ENCODE measurements at regions not wholly inside any gene's neighbourhood (a gene's known extent, or its start where the extent isn't known, plus 50 kb on each side); places are given as distances from the start of the nearest gene placed in this dataset.
"Not testable (repeated sequence)": the region's sequence is repeated elsewhere in the genome, so short reads cannot be mapped to it uniquely, and the experiment has no call there.

- Histone ChIP-seq H3K4me3 (no peak overlapping the region), H3K9me3 (peaks cover 0 to 4% (median under 1%) of the 10 kb centered on the region in 4 donors), H3K4me1 (no peaks in the 10 kb centered on the region), H3K27me3 (no peaks in the 10 kb centered on the region), H3K27ac (replicated peaks in 1 of 4) (no peak overlapping the region), H3K36me3 (no peaks in the 10 kb centered on the region)
- DNase-seq (ENCODE audit: extremely low spot score) = no peak
- TF ChIP-seq POLR2AphosphoS5 (IDR thresholded peaks at IDR 0.05) (no peak), POLR2A (IDR thresholded peaks at IDR 0.05; ENCODE audit: low read depth) (no peak), EP300 (IDR thresholded peaks at IDR 0.05) (no peak), CTCF (IDR thresholded peaks at IDR 0.05) (no peak)
- WGBS = no CpG with 5 or more reads among the region's 3 CpGs
- intact Hi-C loops (cut with DNase I) = no loop called here
These were observed 282.8 kb upstream of the PROX1 start for GRCh38 chr1:213704941-213705340.

- intact Hi-C loops (cut with DNase I); H3K4me3 ChIP-seq; H3K36me3 ChIP-seq; H3K4me1 ChIP-seq; H3K9me3 ChIP-seq; H3K27ac ChIP-seq (replicated peaks in 1 of 4); H3K27me3 ChIP-seq: not testable (repeated sequence)
- 96% methylated on average over 6 of the region's 7 CpGs for WGBS
- DNase-seq (ENCODE audit: extremely low spot score) = peak; percentile 86
These were observed 275.8 kb upstream of the PROX1 start for GRCh38 chr1:213711833-213712490.

GRCh38 chr1:213714645-213715044 lies 273.1 kb upstream of the PROX1 start:
- no peak overlapping the region for H3K27ac ChIP-seq (replicated peaks in 1 of 4)
- TF ChIP-seq CTCF (IDR thresholded peaks at IDR 0.05) = no peak
- no peak for TF ChIP-seq EP300 (IDR thresholded peaks at IDR 0.05)
- no peak for TF ChIP-seq POLR2A (IDR thresholded peaks at IDR 0.05; ENCODE audit: low read depth)
- TF ChIP-seq POLR2AphosphoS5 (IDR thresholded peaks at IDR 0.05) = no peak
- H3K4me1 ChIP-seq = no peaks in the 10 kb centered on the region
- no peak for DNase-seq (ENCODE audit: extremely low spot score)
- H3K36me3 ChIP-seq = no peaks in the 10 kb centered on the region
- H3K4me3 ChIP-seq = no peak overlapping the region
- 54% methylated on average over 4 of the region's 4 CpGs for WGBS
- H3K27me3 ChIP-seq = peaks cover 0 to 6% (median 0%) of the 10 kb centered on the region in 4 donors
- H3K9me3 ChIP-seq = peaks cover 0 to 7% (median 3%) of the 10 kb centered on the region in 4 donors
- intact Hi-C loops (cut with DNase I) = no loop called here

GRCh38 chr1:213715182-213715581 lies 272.6 kb upstream of the PROX1 start:
- no peak for TF ChIP-seq EP300 (IDR thresholded peaks at IDR 0.05)
- TF ChIP-seq POLR2A (IDR thresholded peaks at IDR 0.05; ENCODE audit: low read depth) = no peak
- TF ChIP-seq POLR2AphosphoS5 (IDR thresholded peaks at IDR 0.05) = no peak
- no peak for TF ChIP-seq CTCF (IDR thresholded peaks at IDR 0.05)
- no peak for DNase-seq (ENCODE audit: extremely low spot score)
- Histone ChIP-seq H3K27me3 (peaks cover 0 to 6% (median 0%) of the 10 kb centered on the region in 4 donors), H3K36me3 (no peaks in the 10 kb centered on the region), H3K4me3 (no peak overlapping the region), H3K9me3 (peaks cover 0 to 4% (median 0%) of the 10 kb centered on the region in 4 donors), H3K27ac (replicated peaks in 1 of 4) (no peak overlapping the region), H3K4me1 (no peaks in the 10 kb centered on the region)
- 88% methylated on average over 1 of the region's 1 CpG for WGBS
- intact Hi-C loops (cut with DNase I) = no loop called here

GRCh38 chr1:213719462-213719861 lies 268.3 kb upstream of the PROX1 start:
- DNase-seq (ENCODE audit: extremely low spot score) = no peak
- Histone ChIP-seq H3K9me3 (no peaks in the 10 kb centered on the region), H3K4me3 (no peak overlapping the region), H3K4me1 (peaks cover 0 to 2% (median 2%) of the 10 kb centered on the region in 4 donors), H3K36me3 (no peaks in the 10 kb centered on the region), H3K27ac (replicated peaks in 1 of 4) (no peak overlapping the region), H3K27me3 (no peaks in the 10 kb centered on the region)
- TF ChIP-seq POLR2A (IDR thresholded peaks at IDR 0.05; ENCODE audit: low read depth) (no peak), EP300 (IDR thresholded peaks at IDR 0.05) (no peak), CTCF (IDR thresholded peaks at IDR 0.05) (no peak), POLR2AphosphoS5 (IDR thresholded peaks at IDR 0.05) (no peak)
- intact Hi-C loops (cut with DNase I) = no loop called here
- 73% methylated on average over 5 of the region's 5 CpGs for WGBS
